Mucosa of descending colon (tissue), 3 donors: ENCODE measurements at regions not wholly inside any gene's neighbourhood (a gene's known extent, or its start where the extent isn't known, plus 50 kb on each side); places are given as distances from the start of the nearest gene placed in this dataset.
A peak's percentile ranks its signal among the peaks of the same experiment; 100 is the strongest.

Experiments used
- ATAC-seq: fragments of 200-7000 bp; cut with Tn5 transposase; one replicate; pipeline ENCODE4 v1.9.1; 2020; ENCODE audit warnings: mild to moderate bottlenecking, moderate library complexity
- DNase-seq, 3 donors: peaks; one replicate each; pipeline ENCODE4 v3.0.0-alpha.2; 2020
- H3K36me3 ChIP-seq: fragments of 200-600 bp; one replicate; pipeline ENCODE4 v1.8.0; 2021; ENCODE audit warnings: low read depth, mild to moderate bottlenecking
- H3K4me1 ChIP-seq: fragments of 200-600 bp; one replicate; pipeline ENCODE4 v1.8.0; 2021; ENCODE audit warnings: low read depth, mild to moderate bottlenecking
- H3K4me3 ChIP-seq: fragments of 200-600 bp; one replicate; pipeline ENCODE4 v1.8.0; 2021; ENCODE audit warnings: mild to moderate bottlenecking
- H3K9me3 ChIP-seq: fragments of 200-600 bp; one replicate; pipeline ENCODE4 v1.8.0; 2021; ENCODE audit warnings: mild to moderate bottlenecking
- CTCF ChIP-seq: fragments of 200-600 bp; IDR thresholded peaks from one replicate; pipeline ENCODE4 v1.8.0; 2022; ENCODE audit warnings: antibody characterized with exemption, mild to moderate bottlenecking
- intact Hi-C, 2 donors: fragments of 100-400 bp; cut with DNase I in 1 of 2; cut with micrococcal nuclease in 1 of 2; formaldehyde crosslinking; loops; one replicate each; pipeline versions ENCODE4 v1.11.0 to v1.11.1; 2022; cut with DNase I, micrococcal nuclease
- donor health status: DM: no; HTN: no; CAD: no; lungs with moderate emphysema.
- donor health status: DM: no; HTN: no; CAD: no.
- donor health status: DM: no; HTN: yes; CAD: no.

- no peaks in the 10 kb centered on the region for H3K9me3 ChIP-seq
- TF ChIP-seq CTCF, result no peak
- peaks cover 4% of the 10 kb centered on the region for H3K4me1 ChIP-seq
- H3K36me3 ChIP-seq, result no peaks in the 10 kb centered on the region
- intact Hi-C loops, result loop anchor here in 1 of 2 donors (10.0 kb wide), 1 partner anchor 622 kb away; no protein-coding TSS in a partner anchor
- peak in 1 of 3 donors; percentile 64 for DNase-seq
- ATAC-seq, result no peak
- no peak overlapping the region for H3K4me3 ChIP-seq
Observed at GRCh38 chr21:14862794-14863720, 201.7 kb downstream of the NRIP1 start.

- H3K36me3 ChIP-seq, result no peaks in the 10 kb centered on the region
- ATAC-seq (no peak), DNase-seq (no peak)
- no peaks in the 10 kb centered on the region for H3K9me3 ChIP-seq
- intact Hi-C loops, result no loop called here
- TF ChIP-seq CTCF, result no peak
- no peak overlapping the region for H3K4me3 ChIP-seq
- no peaks in the 10 kb centered on the region for H3K4me1 ChIP-seq
Observed at GRCh38 chr21:14858311-14858710, 206.5 kb downstream of the NRIP1 start.

DNA sequence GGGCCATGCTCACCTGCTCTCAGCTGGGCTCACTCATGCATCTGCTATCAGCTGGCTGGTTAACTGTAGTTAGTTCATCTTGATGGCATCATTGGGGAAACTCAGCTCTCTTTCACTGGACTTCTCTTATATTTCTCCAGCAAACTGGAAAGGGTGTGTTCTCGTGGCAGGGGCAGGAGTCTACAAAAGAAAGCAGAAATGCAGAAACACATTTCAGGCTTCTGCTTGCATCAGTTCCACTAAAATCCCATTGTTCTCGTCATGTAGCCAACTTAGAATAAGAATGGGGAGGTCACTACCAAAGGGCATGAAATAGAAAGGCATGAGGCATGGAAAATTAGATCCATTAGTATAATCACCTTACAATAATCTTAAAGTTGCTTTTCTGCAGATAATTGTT lies 207.3 kb downstream of the NRIP1 start:
- Histone ChIP-seq H3K4me1 (no peaks in the 10 kb centered on the region), H3K9me3 (no peaks in the 10 kb centered on the region), H3K36me3 (no peaks in the 10 kb centered on the region), H3K4me3 (no peak overlapping the region)
- no peak for TF ChIP-seq CTCF
- ATAC-seq (no peak), DNase-seq (no peak)
- intact Hi-C loops, result no loop called here

- ATAC-seq (no peak), DNase-seq (no peak)
- no peaks in the 10 kb centered on the region for H3K4me1 ChIP-seq
- H3K9me3 ChIP-seq, result peaks cover 8% of the 10 kb centered on the region
- no peaks in the 10 kb centered on the region for H3K36me3 ChIP-seq
- no peak for TF ChIP-seq CTCF
- no peak overlapping the region for H3K4me3 ChIP-seq
- intact Hi-C loops, result no loop called here
Observed at GRCh38 chr21:14850394-14850793, 214.4 kb downstream of the NRIP1 start.

DNA sequence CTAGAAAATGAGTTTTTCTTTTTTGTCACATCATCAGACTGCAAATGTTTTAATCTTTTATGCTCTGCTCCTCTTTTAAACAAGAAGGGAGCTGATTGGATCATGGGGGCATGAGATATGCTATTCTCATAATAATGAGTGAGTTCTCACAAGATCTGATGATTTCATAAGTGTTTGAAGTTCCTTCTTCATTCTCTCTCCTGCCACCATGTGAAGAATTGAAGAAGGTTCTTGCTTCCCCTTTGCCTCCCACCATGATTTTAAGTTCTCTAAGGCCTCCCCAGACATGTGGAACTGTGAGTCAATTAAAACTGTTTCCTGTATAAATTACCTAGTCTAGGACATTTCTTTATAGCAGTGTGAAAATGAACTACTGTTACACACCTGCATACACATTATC lies 218.2 kb downstream of the NRIP1 start:
- H3K9me3 ChIP-seq, result peaks cover 8% of the 10 kb centered on the region
- no peak overlapping the region for H3K4me3 ChIP-seq
- ATAC-seq (no peak), DNase-seq (no peak)
- H3K4me1 ChIP-seq, result no peaks in the 10 kb centered on the region
- H3K36me3 ChIP-seq, result no peaks in the 10 kb centered on the region
- intact Hi-C loops, result no loop called here
- no peak for TF ChIP-seq CTCF
